ENCODE measurements at regions not wholly inside any gene's neighbourhood (a gene's known extent, or its start where the extent isn't known, plus 50 kb on each side); places are given as distances from the start of the nearest gene placed in this dataset.
"Not testable (repeated sequence)": the region's sequence is repeated elsewhere in the genome, so short reads cannot be mapped to it uniquely, and the experiment has no call there.

- not testable (repeated sequence) for DNase-seq; H3K4me2 ChIP-seq (ENCODE audit: insufficient read depth, low read length); ATAC-seq (ENCODE audit: insufficient read depth, low read depth)
These were observed 55.6 kb upstream of the KIT start for GRCh38 chr4:54602175-54602574.

GRCh38 chr4:54607067-54607466 lies 50.7 kb upstream of the KIT start:
- H3K4me3 ChIP-seq (ENCODE audit: low read depth in 1 of 2, low read length in 2 of 2), result no peak overlapping the region
- H3K9me3 ChIP-seq (ENCODE audit: insufficient read depth, low read length, severe bottlenecking), result no peaks in the 10 kb centered on the region
- no peaks in the 10 kb centered on the region for H4K20me1 ChIP-seq (ENCODE audit: insufficient read depth, low read length)
- H3K27me3 ChIP-seq (ENCODE audit: insufficient read depth, low read length, poor library complexity), result no peaks in the 10 kb centered on the region
- no peak overlapping the region for H2AFZ ChIP-seq (ENCODE audit: low read depth, low read length)
- no peak overlapping the region for H3K9ac ChIP-seq (ENCODE audit: low read depth, low read length)
- ATAC-seq (ENCODE audit: insufficient read depth, low read depth), result no peak
- no peaks in the 10 kb centered on the region for H3K79me2 ChIP-seq (ENCODE audit: insufficient read depth, low read length)
- H3K4me1 ChIP-seq (ENCODE audit: insufficient read depth, low read length), result no peaks in the 10 kb centered on the region
- no peak overlapping the region for H3K4me2 ChIP-seq (ENCODE audit: insufficient read depth, low read length)
- no peaks in the 10 kb centered on the region for H3K36me3 ChIP-seq (ENCODE audit: insufficient read depth, low read length)
- TF ChIP-seq CTCF (IDR thresholded peaks at IDR 0.05; ENCODE audit: borderline replicate concordance, extremely low read depth, low read length, poor library complexity, severe bottlenecking), result no peak
- no peak for TF ChIP-seq EZH2 (IDR thresholded peaks at IDR 0.05; ENCODE audit: borderline replicate concordance, low read depth, low read length, severe bottlenecking)
- H3K27ac ChIP-seq (ENCODE audit: low read length), result no peak overlapping the region
- no peak for DNase-seq

More at GRCh38 chr4:54602175-54602574, 55.6 kb upstream of the KIT start:
- not testable (repeated sequence) for H3K27ac ChIP-seq (ENCODE audit: low read length); H4K20me1 ChIP-seq (ENCODE audit: insufficient read depth, low read length); H3K4me3 ChIP-seq (ENCODE audit: low read depth in 1 of 2, low read length in 2 of 2); H3K36me3 ChIP-seq (ENCODE audit: insufficient read depth, low read length); H3K4me1 ChIP-seq (ENCODE audit: insufficient read depth, low read length); H3K9me3 ChIP-seq (ENCODE audit: insufficient read depth, low read length, severe bottlenecking); H3K79me2 ChIP-seq (ENCODE audit: insufficient read depth, low read length); H3K27me3 ChIP-seq (ENCODE audit: insufficient read depth, low read length, poor library complexity); H2AFZ ChIP-seq (ENCODE audit: low read depth, low read length); H3K9ac ChIP-seq (ENCODE audit: low read depth, low read length)

- ATAC-seq (ENCODE audit: insufficient read depth, low read depth) (no peak), DNase-seq (no peak)
- H4K20me1 ChIP-seq (ENCODE audit: insufficient read depth, low read length), result no peaks in the 10 kb centered on the region
- no peaks in the 10 kb centered on the region for H3K9me3 ChIP-seq (ENCODE audit: insufficient read depth, low read length, severe bottlenecking)
- H3K4me2 ChIP-seq (ENCODE audit: insufficient read depth, low read length), result no peak overlapping the region
- no peaks in the 10 kb centered on the region for H3K36me3 ChIP-seq (ENCODE audit: insufficient read depth, low read length)
- no peak overlapping the region for H2AFZ ChIP-seq (ENCODE audit: low read depth, low read length)
- no peak for TF ChIP-seq EZH2 (IDR thresholded peaks at IDR 0.05; ENCODE audit: borderline replicate concordance, low read depth, low read length, severe bottlenecking)
- no peak for TF ChIP-seq CTCF (IDR thresholded peaks at IDR 0.05; ENCODE audit: borderline replicate concordance, extremely low read depth, low read length, poor library complexity, severe bottlenecking)
- H3K4me3 ChIP-seq (ENCODE audit: low read depth in 1 of 2, low read length in 2 of 2), result no peak overlapping the region
- no peaks in the 10 kb centered on the region for H3K27me3 ChIP-seq (ENCODE audit: insufficient read depth, low read length, poor library complexity)
- no peaks in the 10 kb centered on the region for H3K4me1 ChIP-seq (ENCODE audit: insufficient read depth, low read length)
- no peak overlapping the region for H3K27ac ChIP-seq (ENCODE audit: low read length)
- H3K9ac ChIP-seq (ENCODE audit: low read depth, low read length), result no peak overlapping the region
- no peaks in the 10 kb centered on the region for H3K79me2 ChIP-seq (ENCODE audit: insufficient read depth, low read length)
These were observed 50.2 kb upstream of the KIT start for GRCh38 chr4:54607521-54607920.
